HCT116 (cell line): ENCODE measurements at regions not wholly inside any gene's neighbourhood (a gene's known extent, or its start where the extent isn't known, plus 50 kb on each side); places are given as distances from the start of the nearest gene placed in this dataset.

Experiments used
- CEBPB ChIP-seq: IDR thresholded peaks from 2 replicates; pipeline ENCODE4 v1.6.1; 2012; ENCODE audit warnings: low read depth
- CTCF ChIP-seq, 3 experiments: fragments of 200-600 bp in 1 of 3; sonication (generic) in 1 of 3; IDR thresholded peaks in 2 of 3; conservative IDR thresholded peaks in 1 of 3; 2 replicates each; pipeline ENCODE4 v1.5.1; 2012 to 2017; ENCODE audit warnings: low read depth in 2 of 3, low read length in 2 of 3, antibody characterized with exemption in 1 of 3, borderline replicate concordance in 1 of 3, control low read depth in 1 of 3, mild to moderate bottlenecking in 1 of 3, mixed read lengths in 1 of 3, mixed run types in 1 of 3, moderate library complexity in 1 of 3; ENCODE audit not compliant: insufficient read depth in 1 of 3
- EZH2 ChIP-seq: fragments of 200-600 bp; sonication (generic); IDR thresholded peaks from 2 replicates; pipeline ENCODE4 v1.6.1; 2017; ENCODE audit warnings: antibody characterized with exemption, mixed run types
- POLR2A ChIP-seq: IDR thresholded peaks from 2 replicates; pipeline ENCODE4 v1.7.0; 2011; ENCODE audit warnings: borderline replicate concordance; ENCODE audit not compliant: insufficient read depth, insufficient read length; ENCODE audit errors: extremely low read depth
- POLR2AphosphoS5 ChIP-seq: IDR thresholded peaks from 2 replicates; pipeline ENCODE4 v1.6.1; 2011; ENCODE audit warnings: mild to moderate bottlenecking, low read depth, low read length, moderate library complexity
- REST ChIP-seq: IDR thresholded peaks from 2 replicates; pipeline ENCODE4 v1.6.1; 2012; ENCODE audit warnings: low read depth
- SP1 ChIP-seq: IDR thresholded peaks from 2 replicates; pipeline ENCODE4 v1.6.1; 2012; ENCODE audit warnings: low read depth
- YY1 ChIP-seq: IDR thresholded peaks from 2 replicates; pipeline ENCODE4 v1.6.1; 2011; ENCODE audit warnings: low read length, low read depth, moderate library complexity, mild to moderate bottlenecking; ENCODE audit not compliant: insufficient replicate concordance; ENCODE audit errors: extremely low read depth

GRCh38 chr12:88896958-88897357, 316.7 kb upstream of the KITLG start:
- TF ChIP-seq CEBPB: no peak
- no peak for TF ChIP-seq CTCF (IDR thresholded peaks at IDR 0.05 in 2 of 3, conservative IDR thresholded peaks at IDR 0.05 in 1 of 3; ENCODE audit: borderline replicate concordance in 1 of 3, insufficient read depth in 1 of 3, low read depth in 2 of 3, low read length in 2 of 3)
- no peak for TF ChIP-seq POLR2A
- no peak for TF ChIP-seq YY1
- no peak for TF ChIP-seq SP1
- no peak for TF ChIP-seq POLR2AphosphoS5
- TF ChIP-seq EZH2: no peak
- no peak for TF ChIP-seq REST
